HG03520 (cell line): ENCODE measurements at regions not wholly inside any gene's neighbourhood (a gene's known extent, or its start where the extent isn't known, plus 50 kb on each side); places are given as distances from the start of the nearest gene placed in this dataset.
"Not testable (repeated sequence)": the region's sequence is repeated elsewhere in the genome, so short reads cannot be mapped to it uniquely, and the experiment has no call there.

Experiments
- ATAC-seq: cut with Tn5 transposase; IDR thresholded peaks from one replicate; pipeline ENCODE4 v1.9.1; 2021; ENCODE audit warnings: mild to moderate bottlenecking, moderate library complexity; ENCODE audit not compliant: unreplicated experiment

GRCh38 chr3:168802766-168803165 lies 707.0 kb upstream of the GOLIM4 start:
- ATAC-seq = no peak

DNA sequence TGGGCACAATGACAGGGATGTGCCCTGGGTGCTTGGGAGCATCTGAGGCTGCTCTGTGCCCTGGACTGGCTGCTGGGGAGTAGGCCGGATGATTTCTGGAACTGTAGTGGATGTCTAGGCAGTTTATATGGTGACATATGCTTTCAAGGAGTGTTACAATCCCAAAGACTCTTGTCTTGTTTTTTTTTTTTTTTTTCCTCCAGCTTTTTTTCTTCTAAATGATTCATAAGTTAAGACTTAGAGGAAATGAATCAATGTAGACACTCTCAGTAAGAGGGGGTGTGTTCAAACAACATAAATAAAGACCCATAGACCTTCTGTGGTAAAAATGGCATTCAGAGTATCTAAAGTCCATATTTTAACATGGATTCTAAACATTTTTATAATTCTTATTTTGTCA lies 706.1 kb upstream of the GOLIM4 start:
- ATAC-seq = no peak

DNA sequence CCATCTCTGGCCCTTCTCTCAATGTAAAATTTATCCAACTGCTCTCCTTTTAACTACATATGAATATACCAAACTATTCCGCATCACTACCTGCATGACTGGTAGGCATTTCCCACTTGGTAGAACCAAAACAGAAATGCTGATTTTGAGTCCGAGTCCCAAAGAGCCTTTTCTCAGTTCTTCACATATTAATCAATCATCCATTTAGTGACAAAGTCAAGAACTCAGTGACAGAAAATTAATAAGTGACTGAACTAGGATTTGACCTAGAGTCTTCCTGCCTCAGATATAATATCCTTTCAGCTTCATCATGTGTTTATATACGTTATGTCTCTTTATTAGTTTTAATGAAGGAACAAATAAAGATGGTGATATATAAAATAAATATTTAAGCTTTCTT lies 700.6 kb upstream of the GOLIM4 start:
- no peak for ATAC-seq

DNA sequence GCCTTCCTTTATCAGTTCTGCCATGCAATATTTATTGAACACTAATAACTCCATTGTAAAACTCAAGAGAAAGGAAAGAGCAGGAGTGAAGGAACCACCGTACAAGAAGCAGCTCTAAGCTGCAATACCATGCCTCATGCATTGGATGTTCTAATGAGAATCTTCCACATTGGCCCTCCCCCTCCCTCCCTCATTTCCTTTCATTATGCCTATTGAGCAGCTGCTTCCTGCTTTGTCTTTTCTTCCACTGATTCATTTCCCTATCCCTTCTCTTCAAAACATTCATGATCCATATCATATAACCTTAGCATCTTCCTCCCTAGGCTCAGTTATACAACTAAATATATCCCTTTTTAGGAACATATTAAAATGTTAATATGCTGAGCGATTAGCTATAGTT lies 698.7 kb upstream of the GOLIM4 start:
- no peak for ATAC-seq

GRCh38 chr3:168782193-168782592 lies 686.5 kb upstream of the GOLIM4 start:
- ATAC-seq = no peak

- ATAC-seq = not testable (repeated sequence)
These were observed 684.4 kb upstream of the GOLIM4 start for GRCh38 chr3:168779970-168780645.

GRCh38 chr3:168753724-168754123 lies 658.0 kb upstream of the GOLIM4 start:
- ATAC-seq = no peak

DNA sequence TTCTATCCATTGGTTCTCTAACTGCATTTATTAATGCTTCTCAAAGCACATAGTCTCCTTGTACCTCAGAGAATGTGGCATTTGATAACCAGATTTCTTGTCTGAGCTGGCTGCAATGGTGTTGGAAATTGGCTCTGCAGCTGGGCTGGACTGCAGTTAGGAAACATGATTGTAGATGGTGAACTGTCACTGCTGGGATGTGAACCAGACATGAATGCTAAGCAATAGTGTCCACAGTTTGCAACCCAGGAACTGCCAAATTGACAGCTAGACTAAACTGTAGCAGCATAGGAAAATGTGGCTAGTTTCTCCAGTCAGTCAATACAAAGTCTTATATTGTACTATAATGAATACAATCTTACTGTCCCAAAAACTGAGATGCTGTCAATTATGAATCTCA lies 656.6 kb upstream of the GOLIM4 start:
- ATAC-seq = no peak

GRCh38 chr3:168747697-168748096 lies 652.0 kb upstream of the GOLIM4 start:
- ATAC-seq = no peak

GRCh38 chr3:168738527-168739325 lies 643.0 kb upstream of the GOLIM4 start:
- no peak for ATAC-seq

DNA sequence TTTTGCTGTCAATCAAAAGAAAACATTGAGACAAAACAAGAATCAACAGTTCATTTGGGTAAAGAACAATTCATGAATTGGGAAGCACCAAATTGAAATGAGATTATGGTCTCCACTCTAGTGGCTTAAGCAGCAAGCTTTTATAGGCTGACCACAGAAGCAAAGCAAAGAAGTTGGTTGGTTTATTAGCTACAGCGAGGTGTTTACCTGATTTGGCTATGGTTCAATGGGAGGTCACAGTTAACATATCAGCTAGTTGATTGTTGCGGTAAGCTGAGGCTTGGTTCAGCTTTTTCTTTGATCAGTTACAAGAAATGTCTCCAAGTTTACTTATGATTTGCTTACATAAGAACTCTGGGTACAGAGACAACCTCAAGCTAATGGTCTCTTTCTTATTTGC lies 640.5 kb upstream of the GOLIM4 start:
- ATAC-seq = no peak

DNA sequence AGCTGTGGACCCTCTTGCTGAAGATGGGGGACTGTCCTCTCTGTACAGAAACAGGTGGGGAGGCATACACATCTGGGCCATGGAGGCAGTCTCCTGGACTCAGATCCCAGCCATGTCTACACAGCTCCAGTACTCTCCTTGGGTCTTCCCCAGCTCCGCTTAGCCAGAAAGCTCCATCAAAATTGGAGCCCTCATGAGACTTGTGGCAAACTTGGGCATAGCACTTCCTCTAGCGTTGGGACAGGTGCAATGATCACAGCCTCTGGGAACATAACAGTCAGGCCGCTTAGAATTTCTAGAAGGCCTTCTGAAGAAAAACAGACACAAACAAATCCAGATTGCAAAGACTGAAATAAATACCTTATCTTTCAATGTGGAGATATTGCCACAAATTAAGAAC lies 634.3 kb upstream of the GOLIM4 start:
- ATAC-seq = no peak

DNA sequence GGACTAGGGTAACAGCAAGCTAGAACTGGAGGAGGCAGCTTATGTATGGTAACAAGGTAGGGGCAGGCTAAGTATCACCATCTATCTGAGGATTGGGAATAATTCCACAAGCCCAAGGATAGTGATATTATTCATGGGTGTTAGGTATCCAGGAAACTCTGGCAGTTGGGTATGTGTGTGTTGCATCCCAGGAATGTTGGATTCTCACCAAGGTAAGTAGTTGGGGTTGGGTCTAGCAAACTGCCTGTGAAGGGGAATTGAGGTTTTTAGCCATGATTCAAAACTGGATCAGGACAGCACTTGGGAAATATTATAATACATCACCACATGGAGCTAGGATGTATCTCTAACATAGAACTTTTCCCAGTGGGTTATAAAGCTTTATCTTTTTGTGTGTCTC lies 626.4 kb upstream of the GOLIM4 start:
- no peak for ATAC-seq

DNA sequence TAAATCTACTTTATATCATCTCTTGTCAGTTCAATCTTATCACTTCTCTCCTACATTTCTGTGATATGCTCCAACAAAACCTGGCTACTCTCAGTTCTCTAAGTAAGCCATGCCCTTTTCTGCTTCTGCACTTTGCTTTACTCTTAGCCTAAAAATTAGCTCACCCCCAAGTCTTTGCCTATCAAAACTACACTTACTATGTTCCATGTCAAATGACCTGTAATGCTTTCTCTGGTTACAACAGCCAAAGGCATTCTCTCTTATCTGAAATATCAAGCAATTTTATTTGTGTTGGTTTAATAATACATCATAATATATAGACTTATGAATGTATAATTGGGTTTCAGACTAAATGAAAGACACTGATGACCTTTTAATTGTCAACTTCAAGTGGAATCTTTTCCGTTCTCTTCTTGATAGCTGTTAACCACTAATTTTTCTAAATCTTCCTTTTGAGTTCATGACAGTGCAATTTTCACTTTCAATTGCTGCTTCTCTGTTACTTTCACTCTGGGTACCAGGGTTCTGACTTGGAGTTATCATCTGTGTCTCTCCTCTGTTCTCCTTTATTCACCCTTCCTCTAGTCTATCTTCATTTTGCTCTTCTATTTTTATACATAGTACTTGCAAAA lies 619.0 kb upstream of the GOLIM4 start:
- ATAC-seq = peak; percentile 92

GRCh38 chr3:168709073-168709472 lies 613.3 kb upstream of the GOLIM4 start:
- no peak for ATAC-seq

- ATAC-seq = peak; percentile 80
These were observed 612.2 kb upstream of the GOLIM4 start for GRCh38 chr3:168707900-168708299.

DNA sequence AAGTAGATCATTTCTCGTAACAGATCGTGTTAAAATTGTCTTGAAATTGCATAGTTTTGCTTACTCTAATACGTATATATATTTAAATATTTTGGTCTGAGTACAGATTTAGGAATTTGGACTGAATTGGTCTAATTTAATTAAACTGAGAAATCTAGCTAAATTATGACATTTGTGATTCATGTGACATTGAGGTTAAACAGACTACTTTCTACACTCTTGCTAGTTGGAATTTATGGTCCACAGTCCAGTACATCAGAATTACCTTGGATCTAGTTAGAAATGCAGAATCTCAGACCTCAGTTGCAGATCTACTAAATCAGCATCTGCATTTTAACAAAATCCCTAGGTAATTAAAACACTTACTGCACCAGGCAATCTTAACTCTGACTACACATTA lies 609.7 kb upstream of the GOLIM4 start:
- ATAC-seq = no peak

- ATAC-seq = no peak
These were observed 600.3 kb upstream of the GOLIM4 start for GRCh38 chr3:168696051-168696450.

GRCh38 chr3:168693870-168694269 lies 598.1 kb upstream of the GOLIM4 start:
- no peak for ATAC-seq

DNA sequence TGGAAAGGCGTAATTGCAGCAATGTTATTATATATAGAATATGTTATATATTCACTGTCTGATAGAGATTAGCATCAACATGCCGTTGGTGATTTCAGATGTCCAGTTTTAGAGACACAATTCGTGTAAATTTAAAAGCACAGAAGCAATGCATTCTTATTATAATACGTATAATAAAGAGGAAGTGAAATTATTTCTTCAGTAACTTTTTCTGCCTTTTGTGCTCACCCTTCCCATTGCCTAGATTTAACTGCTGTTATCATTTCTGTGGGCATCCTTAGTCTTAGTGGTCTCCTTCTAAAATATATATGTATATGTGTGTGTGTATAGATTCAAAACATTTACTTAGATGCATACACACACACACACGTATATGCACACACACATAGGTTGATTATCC lies 592.5 kb upstream of the GOLIM4 start:
- no peak for ATAC-seq

DNA sequence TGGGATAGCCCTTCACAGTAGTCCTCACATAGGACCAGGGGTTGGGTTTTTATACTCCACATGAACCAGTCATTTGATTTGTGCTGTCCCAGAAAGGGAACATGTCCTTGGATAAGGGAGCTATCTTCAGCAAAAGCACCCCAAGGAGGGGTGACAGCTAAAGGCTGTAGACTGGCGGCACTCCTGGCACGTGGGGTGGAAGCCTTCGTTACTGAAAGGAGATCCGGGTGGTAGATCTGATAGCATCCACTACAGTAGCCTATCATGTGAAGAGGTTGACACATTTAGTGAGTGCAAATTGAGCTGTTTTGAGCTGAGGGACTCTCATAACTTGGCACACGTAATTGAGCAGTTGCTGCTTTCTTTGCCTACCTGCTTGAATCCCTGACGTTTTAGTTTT lies 588.8 kb upstream of the GOLIM4 start:
- ATAC-seq = no peak

DNA sequence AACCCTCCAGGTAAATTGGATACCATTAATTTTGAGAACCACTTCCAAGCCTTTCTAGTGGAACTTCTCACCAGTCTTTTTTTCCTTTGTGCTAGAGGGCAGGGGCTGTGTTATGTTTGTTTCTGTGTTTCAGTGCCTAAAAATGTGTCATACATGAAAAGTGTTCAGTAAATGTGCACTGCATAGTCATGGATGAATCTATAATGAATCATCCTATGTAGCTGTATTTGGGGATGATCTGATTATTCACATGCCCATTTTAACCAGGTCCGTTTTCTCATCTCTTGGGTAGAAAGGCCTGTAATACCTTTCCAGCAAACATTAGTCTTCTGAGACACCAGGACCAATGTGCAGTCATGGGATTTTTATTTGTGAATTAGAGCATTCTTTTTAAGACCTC lies 583.0 kb upstream of the GOLIM4 start:
- no peak for ATAC-seq
